ENCODE measurements at regions not wholly inside any gene's neighbourhood (a gene's known extent, or its start where the extent isn't known, plus 50 kb on each side); places are given as distances from the start of the nearest gene placed in this dataset.

GRCh38 chr18:22667156-22667555 is 249.4 kb upstream of the CTAGE1 start:
- no peak overlapping the region for H3K4me3 ChIP-seq (ENCODE audit: low read depth, low read length)

GRCh38 chr18:22667616-22668422 is 250.1 kb upstream of the CTAGE1 start:
- H3K4me3 ChIP-seq (ENCODE audit: low read depth, low read length), result no peak overlapping the region

GRCh38 chr18:22668496-22668895 is 250.8 kb upstream of the CTAGE1 start:
- no peak overlapping the region for H3K4me3 ChIP-seq (ENCODE audit: low read depth, low read length)

GRCh38 chr18:22670914-22671313 is 253.2 kb upstream of the CTAGE1 start:
- H3K4me3 ChIP-seq (ENCODE audit: low read depth, low read length), result no peak overlapping the region

GRCh38 chr18:22673182-22673862 is 255.6 kb upstream of the CTAGE1 start:
- H3K4me3 ChIP-seq (ENCODE audit: low read depth, low read length), result no peak overlapping the region

GRCh38 chr18:22674272-22674671 is 256.6 kb upstream of the CTAGE1 start:
- no peak overlapping the region for H3K4me3 ChIP-seq (ENCODE audit: low read depth, low read length)

- H3K4me3 ChIP-seq (ENCODE audit: low read depth, low read length), result no peak overlapping the region
These were observed 257.3 kb upstream of the CTAGE1 start for GRCh38 chr18:22675006-22675405.

- H3K4me3 ChIP-seq (ENCODE audit: low read depth, low read length), result no peak overlapping the region
These were observed 256.7 kb upstream of the RBBP8 start for GRCh38 chr18:22676423-22676822.

GRCh38 chr18:22678486-22678885 is 254.6 kb upstream of the RBBP8 start:
- no peak overlapping the region for H3K4me3 ChIP-seq (ENCODE audit: low read depth, low read length)

- H3K4me3 ChIP-seq (ENCODE audit: low read depth, low read length), result no peak overlapping the region
These were observed 252.2 kb upstream of the RBBP8 start for GRCh38 chr18:22680944-22681343.

- no peak overlapping the region for H3K4me3 ChIP-seq (ENCODE audit: low read depth, low read length)
These were observed 251.2 kb upstream of the RBBP8 start for GRCh38 chr18:22681908-22682307.

- no peak overlapping the region for H3K4me3 ChIP-seq (ENCODE audit: low read depth, low read length)
These were observed 250.4 kb upstream of the RBBP8 start for GRCh38 chr18:22682720-22683119.

- no peak overlapping the region for H3K4me3 ChIP-seq (ENCODE audit: low read depth, low read length)
These were observed 249.9 kb upstream of the RBBP8 start for GRCh38 chr18:22683196-22683676.

- H3K4me3 ChIP-seq (ENCODE audit: low read depth, low read length), result no peak overlapping the region
These were observed 249.3 kb upstream of the RBBP8 start for GRCh38 chr18:22683786-22684185.

GRCh38 chr18:22684268-22684667 is 248.9 kb upstream of the RBBP8 start:
- no peak overlapping the region for H3K4me3 ChIP-seq (ENCODE audit: low read depth, low read length)

GRCh38 chr18:22685788-22686187 is 247.3 kb upstream of the RBBP8 start:
- no peak overlapping the region for H3K4me3 ChIP-seq (ENCODE audit: low read depth, low read length)

GRCh38 chr18:22687892-22688680 is 245.0 kb upstream of the RBBP8 start:
- H3K4me3 ChIP-seq (ENCODE audit: low read depth, low read length), result no peak overlapping the region

- H3K4me3 ChIP-seq (ENCODE audit: low read depth, low read length), result no peak overlapping the region
These were observed 244.1 kb upstream of the RBBP8 start for GRCh38 chr18:22688877-22689496.

- H3K4me3 ChIP-seq (ENCODE audit: low read depth, low read length), result no peak overlapping the region
These were observed 243.4 kb upstream of the RBBP8 start for GRCh38 chr18:22689712-22690111.

- H3K4me3 ChIP-seq (ENCODE audit: low read depth, low read length), result no peak overlapping the region
These were observed 242.6 kb upstream of the RBBP8 start for GRCh38 chr18:22690556-22690955.

Measured in iPS-11a (cell line).